RWPE1 (cell line): ENCODE measurements at regions not wholly inside any gene's neighbourhood (a gene's known extent, or its start where the extent isn't known, plus 50 kb on each side); places are given as distances from the start of the nearest gene placed in this dataset.

Experiments
- CTCF ChIA-PET: fragments of 350-600 bp; sonication (Branson Sonifier 250); formaldehyde crosslinking; extraction: SDS; loops from one replicate; lab custom pipeline; 2021; lab: Yijun Ruan, JAX
- POLR2A ChIA-PET: fragments of 400-600 bp; formaldehyde crosslinking; extraction: SDS; loops from one replicate; lab custom pipeline; 2020; ENCODE audit warnings: antibody characterized with exemption; ENCODE audit not compliant: low non-redundant PET; lab: Yijun Ruan, JAX
- DNase-seq: peaks from one replicate; pipeline ENCODE4 v3.0.0; 2012; ENCODE audit warnings: low spot score
- H3K27ac ChIP-seq: fragments of 450-650 bp; 2 replicates; pipeline ENCODE4 v1.5.1; 2017
- TF ChIP-seq, protein P1 (sequence below): fragments of 450-650 bp; conservative IDR thresholded peaks from 2 replicates; pipeline ENCODE4 v1.5.1; 2017; ENCODE audit warnings: low read depth, mild to moderate bottlenecking

DNA sequence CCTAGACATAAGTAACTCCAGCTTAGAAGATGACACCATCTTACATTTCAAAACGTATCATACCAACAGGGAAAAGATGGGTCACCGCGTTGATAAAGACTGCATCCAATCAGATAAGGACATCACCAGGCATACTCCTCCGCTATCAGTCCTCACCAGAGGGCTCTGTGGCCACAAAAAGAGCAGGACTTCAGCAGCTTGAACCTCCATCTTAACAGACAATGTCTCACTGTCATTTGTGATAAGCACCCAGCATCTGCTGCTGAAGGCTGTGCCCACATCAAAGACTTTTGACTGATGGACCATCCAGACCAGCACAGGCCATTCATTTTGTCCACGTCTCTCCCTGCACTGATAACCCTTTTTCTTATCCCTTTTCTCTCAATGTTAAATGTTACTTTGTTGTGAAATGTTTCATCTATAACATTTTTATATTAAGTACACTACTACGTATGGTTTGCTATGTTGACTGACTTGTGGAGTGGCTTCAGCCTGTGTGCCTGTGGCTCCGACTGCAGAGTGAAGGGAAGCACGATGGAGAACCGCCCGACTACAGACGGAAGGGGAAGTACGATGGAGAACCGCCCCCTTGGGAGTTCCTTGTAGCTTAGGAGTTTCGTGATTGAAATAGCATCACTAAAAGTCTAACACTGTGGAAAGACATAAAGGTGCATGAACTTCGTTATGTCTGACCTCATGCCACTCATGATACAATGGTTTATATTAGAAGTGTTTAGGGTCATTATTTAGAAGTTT, 595.4 kb upstream of the AGA start:
- ChIA-PET CTCF (no interaction called here), POLR2A (no interaction called here)
- TF ChIP-seq, protein P1, sequence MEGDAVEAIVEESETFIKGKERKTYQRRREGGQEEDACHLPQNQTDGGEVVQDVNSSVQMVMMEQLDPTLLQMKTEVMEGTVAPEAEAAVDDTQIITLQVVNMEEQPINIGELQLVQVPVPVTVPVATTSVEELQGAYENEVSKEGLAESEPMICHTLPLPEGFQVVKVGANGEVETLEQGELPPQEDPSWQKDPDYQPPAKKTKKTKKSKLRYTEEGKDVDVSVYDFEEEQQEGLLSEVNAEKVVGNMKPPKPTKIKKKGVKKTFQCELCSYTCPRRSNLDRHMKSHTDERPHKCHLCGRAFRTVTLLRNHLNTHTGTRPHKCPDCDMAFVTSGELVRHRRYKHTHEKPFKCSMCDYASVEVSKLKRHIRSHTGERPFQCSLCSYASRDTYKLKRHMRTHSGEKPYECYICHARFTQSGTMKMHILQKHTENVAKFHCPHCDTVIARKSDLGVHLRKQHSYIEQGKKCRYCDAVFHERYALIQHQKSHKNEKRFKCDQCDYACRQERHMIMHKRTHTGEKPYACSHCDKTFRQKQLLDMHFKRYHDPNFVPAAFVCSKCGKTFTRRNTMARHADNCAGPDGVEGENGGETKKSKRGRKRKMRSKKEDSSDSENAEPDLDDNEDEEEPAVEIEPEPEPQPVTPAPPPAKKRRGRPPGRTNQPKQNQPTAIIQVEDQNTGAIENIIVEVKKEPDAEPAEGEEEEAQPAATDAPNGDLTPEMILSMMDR = no peak
- H3K27ac ChIP-seq = no peak overlapping the region
- no peak for DNase-seq

DNA sequence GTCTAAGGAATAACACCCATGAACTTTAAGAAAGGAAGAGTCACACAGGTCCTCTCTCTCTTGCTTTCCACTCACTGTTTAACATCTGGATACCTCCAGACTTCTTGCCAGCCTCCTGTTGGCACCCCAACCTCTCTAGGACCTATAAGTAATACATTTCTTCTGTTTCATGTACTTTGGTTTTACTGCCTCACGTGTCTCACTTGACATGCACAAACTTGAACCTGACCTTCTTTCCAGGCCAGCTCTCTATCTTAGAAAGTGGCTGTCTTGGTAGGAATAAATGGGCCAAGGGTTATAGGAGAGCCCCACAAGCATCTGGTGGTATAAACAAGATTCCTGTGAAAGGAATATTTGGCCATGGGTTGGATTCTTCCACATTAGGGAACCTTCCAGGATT, 614.8 kb upstream of the AGA start:
- H3K27ac ChIP-seq = no peak overlapping the region
- CTCF ChIA-PET = no interaction called here
- DNase-seq = no peak
- TF ChIP-seq, protein P1 = no peak
- POLR2A ChIA-PET = no interaction called here

DNA sequence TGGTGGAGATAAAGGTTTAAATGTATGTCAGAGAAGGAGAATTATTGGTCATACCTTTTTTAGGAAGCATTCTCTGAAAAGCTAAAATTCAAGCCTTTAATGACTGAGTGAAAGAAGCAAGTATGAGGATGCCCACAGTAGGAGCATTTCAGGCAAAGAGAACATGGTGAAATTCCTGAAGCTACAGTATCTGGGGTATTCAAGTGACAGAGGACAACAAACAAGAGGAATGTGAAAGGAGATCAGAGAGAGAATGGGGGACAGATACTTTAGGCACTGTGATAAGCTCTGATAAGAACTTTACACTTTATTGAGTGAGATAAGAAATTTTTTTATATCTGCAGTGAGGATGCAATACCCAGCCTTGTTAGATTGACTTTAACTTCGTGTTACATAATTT, 621.3 kb upstream of the AGA start:
- DNase-seq = no peak
- TF ChIP-seq, protein P1 = no peak
- no peak overlapping the region for H3K27ac ChIP-seq
- ChIA-PET CTCF (interaction anchor here (0.5 kb wide), 1 partner anchor 51 kb away, joined by 4 read pairs; no protein-coding TSS in a partner anchor), POLR2A (no interaction called here)

DNA sequence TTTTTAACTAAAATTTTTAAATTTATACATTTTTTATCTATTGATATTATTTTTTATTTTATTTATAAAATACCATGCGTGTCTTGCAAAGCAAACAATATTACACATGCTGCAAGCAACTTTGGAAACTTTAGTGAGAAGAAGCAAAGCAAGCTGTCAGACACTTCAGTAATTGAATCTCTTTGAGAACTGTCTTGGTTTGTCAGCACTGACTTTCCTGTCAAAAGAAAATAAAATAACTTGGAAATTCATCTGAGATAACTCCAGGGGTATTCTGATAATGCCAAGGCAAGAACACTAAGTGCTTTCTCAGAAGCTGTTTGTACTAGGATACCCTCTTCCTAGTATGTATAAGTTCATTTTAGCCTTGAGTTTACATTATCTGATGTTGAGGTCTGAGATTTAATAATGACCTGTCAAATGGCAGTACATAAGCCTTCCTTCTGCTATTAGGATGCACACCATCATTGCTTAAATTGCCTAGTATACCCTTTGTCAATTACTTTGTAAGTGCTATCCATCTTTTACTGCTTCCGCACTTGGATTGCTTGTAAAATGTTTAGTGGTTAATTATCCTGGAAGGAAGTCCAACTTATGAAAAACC, 624.2 kb upstream of the AGA start:
- no peak overlapping the region for H3K27ac ChIP-seq
- no peak for DNase-seq
- ChIA-PET CTCF (interaction anchor here (0.6 to 0.8 kb wide), 2 partner anchors 444 to 1911 kb away, joined by 3 to 4 read pairs; no protein-coding TSS in a partner anchor), POLR2A (no interaction called here)
- TF ChIP-seq, protein P1 = no peak

DNA sequence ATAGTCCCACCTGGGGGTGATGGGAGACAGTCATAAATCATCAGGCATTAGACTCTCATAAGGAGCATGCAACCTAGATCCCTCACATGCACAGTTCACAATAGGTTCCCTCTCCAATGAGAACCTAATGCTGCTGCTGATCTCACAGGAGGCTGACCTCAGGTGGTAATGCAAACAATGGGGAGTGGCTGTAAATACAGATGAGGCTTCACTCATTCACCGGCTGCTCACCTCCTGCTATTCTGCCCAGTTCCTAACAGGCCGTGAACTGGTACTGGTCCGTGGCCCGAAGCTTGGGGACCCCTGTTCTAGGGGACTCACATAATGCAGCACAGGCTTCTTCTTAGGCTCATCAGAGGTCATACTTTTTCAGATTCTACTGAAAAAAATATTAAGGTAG, 625.9 kb upstream of the AGA start:
- no peak for DNase-seq
- CTCF ChIA-PET = no interaction called here
- TF ChIP-seq, protein P1 = no peak
- POLR2A ChIA-PET = no interaction called here
- no peak overlapping the region for H3K27ac ChIP-seq

DNA sequence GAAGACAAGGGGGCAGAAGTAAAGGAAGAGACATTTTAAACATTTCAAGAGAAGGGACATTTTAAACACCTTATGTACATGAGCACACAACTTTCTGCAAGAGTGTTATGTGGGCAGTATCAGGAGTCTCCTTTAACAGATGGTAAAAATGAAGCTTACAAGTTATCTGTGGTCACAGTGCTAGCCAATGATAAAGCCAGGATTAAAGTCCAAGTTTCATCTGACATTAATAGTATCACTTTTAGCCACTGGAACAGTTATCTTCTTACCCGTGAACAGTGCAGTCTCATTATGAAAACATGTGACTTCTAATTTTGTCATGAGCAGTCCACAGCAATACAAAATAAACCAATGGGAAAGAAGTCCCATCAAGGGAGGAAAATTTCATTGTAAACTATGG, 627.9 kb upstream of the AGA start:
- H3K27ac ChIP-seq = no peak overlapping the region
- ChIA-PET CTCF (no interaction called here), POLR2A (no interaction called here)
- DNase-seq = no peak
- TF ChIP-seq, protein P1 = no peak
